Panc1 (cell line): ENCODE measurements at regions not wholly inside any gene's neighbourhood (a gene's known extent, or its start where the extent isn't known, plus 50 kb on each side); places are given as distances from the start of the nearest gene placed in this dataset.

Source experiments
- POLR2AphosphoS5 ChIP-seq: IDR thresholded peaks from 2 replicates; pipeline ENCODE4 v1.6.1; 2012; ENCODE audit warnings: mild to moderate bottlenecking, low read depth, low read length, moderate library complexity
- TF ChIP-seq, protein P1 (sequence below): fragments of 450-650 bp; IDR thresholded peaks from 2 replicates; pipeline ENCODE4 v1.5.1; 2017; ENCODE audit warnings: mild to moderate bottlenecking

DNA sequence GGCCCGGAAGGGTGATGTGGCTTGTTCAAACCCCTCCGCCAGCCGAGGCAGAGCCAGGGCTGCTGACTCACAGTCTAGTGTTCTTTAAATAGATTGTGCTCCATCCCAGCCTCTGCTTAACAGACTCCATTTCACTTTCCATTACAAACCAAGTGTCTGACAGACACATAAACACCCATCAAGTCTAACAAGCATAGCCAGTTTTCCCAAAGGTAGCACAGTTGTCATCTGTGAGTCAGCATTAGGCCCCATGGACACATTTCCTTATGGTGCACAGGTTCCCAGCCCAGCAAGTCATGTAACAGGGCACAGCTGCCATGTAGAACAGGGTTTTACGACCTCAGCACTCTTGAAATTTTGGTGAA, 109.9 kb upstream of the RAP2B start:
- TF ChIP-seq, protein P1, sequence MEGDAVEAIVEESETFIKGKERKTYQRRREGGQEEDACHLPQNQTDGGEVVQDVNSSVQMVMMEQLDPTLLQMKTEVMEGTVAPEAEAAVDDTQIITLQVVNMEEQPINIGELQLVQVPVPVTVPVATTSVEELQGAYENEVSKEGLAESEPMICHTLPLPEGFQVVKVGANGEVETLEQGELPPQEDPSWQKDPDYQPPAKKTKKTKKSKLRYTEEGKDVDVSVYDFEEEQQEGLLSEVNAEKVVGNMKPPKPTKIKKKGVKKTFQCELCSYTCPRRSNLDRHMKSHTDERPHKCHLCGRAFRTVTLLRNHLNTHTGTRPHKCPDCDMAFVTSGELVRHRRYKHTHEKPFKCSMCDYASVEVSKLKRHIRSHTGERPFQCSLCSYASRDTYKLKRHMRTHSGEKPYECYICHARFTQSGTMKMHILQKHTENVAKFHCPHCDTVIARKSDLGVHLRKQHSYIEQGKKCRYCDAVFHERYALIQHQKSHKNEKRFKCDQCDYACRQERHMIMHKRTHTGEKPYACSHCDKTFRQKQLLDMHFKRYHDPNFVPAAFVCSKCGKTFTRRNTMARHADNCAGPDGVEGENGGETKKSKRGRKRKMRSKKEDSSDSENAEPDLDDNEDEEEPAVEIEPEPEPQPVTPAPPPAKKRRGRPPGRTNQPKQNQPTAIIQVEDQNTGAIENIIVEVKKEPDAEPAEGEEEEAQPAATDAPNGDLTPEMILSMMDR: no peak
- no peak for TF ChIP-seq POLR2AphosphoS5
